ENCODE measurements at regions not wholly inside any gene's neighbourhood (a gene's known extent, or its start where the extent isn't known, plus 50 kb on each side); places are given as distances from the start of the nearest gene placed in this dataset.

DNA sequence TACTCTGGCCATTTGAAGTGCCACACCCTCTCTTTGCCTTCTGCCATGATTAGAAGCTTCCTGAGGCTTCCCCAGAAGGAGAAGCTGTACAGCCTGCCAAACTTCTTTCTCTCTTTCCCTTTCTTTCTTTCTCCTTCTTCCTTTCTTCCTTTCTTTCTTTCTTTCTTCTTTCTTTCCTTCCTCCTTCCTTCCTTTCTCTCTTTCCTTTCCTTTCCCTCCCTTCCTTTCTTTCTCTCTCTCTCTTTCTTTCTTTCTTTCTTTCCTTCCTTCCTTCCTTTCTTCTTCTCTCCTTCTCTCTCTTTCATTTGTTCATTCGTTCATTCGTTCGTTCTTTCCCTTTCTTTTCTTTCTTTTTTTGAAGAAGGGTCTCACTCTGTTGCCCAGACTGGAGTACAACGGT lies 931.0 kb downstream of the TTLL7 start:
- TF ChIP-seq CTCF (IDR thresholded peaks at IDR 0.05) (no peak), POLR2A (IDR thresholded peaks at IDR 0.05) (no peak)

All from uterus (tissue), 2 donors.